ENCODE measurements at regions not wholly inside any gene's neighbourhood (a gene's known extent, or its start where the extent isn't known, plus 50 kb on each side); places are given as distances from the start of the nearest gene placed in this dataset.

DNA sequence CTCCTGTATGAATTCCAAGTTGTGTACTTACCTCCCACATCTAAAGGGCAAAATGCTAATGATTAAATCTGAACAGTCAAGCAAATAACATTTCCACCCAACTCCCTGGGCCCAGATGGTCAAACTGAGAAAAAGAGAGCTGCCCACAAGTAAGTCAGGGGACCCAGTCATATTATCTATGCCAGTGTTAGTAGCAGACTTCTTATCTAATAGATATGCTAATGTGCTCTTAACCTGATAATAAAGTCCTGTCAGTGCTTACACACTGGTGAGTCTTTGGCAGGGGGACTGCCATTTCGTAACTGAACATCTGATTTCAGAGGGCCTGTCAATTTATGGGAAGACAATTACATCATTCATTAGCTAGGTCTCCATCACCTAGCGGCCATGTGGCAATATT lies 292.3 kb upstream of the WWC1 start:
- Histone ChIP-seq H3K9me3 (ENCODE audit: low read length) (no peaks in the 10 kb centered on the region), H3K79me2 (replicated peaks; ENCODE audit: insufficient read depth, low read length) (no peaks in the 10 kb centered on the region), H3K9ac (ENCODE audit: low read length) (no peak overlapping the region), H3F3A (ENCODE audit: insufficient read depth, low read length, poor library complexity, severe bottlenecking) (no peaks in the 10 kb centered on the region), H3K36me3 (ENCODE audit: insufficient read depth, low read length) (no peaks in the 10 kb centered on the region), H3K4me3 (ENCODE audit: low read length) (no peak overlapping the region), H3K27ac (ENCODE audit: low read length) (no peak overlapping the region), H3K4me2 (ENCODE audit: low read length) (no peak overlapping the region), H3K9me2 (ENCODE audit: insufficient read depth, low read length) (no peaks in the 10 kb centered on the region), H3K27me3 (ENCODE audit: insufficient read depth, low read depth, low read length) (no peaks in the 10 kb centered on the region), H4K20me1 (ENCODE audit: insufficient read depth) (no peaks in the 10 kb centered on the region), H2AFZ (ENCODE audit: low read depth, low read length) (no peak overlapping the region)
- TF ChIP-seq EZH2 (IDR thresholded peaks at IDR 0.05; ENCODE audit: borderline replicate concordance, insufficient read depth, low read length, poor library complexity, severe bottlenecking) (no peak), RAD21 (conservative IDR thresholded peaks at IDR 0.05) (no peak), SMC3 (conservative IDR thresholded peaks at IDR 0.05; ENCODE audit: poor library complexity) (no peak), MXI1 (conservative IDR thresholded peaks at IDR 0.05; ENCODE audit: poor library complexity, severe bottlenecking) (no peak), EP300 (conservative IDR thresholded peaks at IDR 0.05; ENCODE audit: poor library complexity, severe bottlenecking) (no peak), POLR2AphosphoS5 (IDR thresholded peaks at IDR 0.05) (no peak)
- TF ChIP-seq, protein P1, sequence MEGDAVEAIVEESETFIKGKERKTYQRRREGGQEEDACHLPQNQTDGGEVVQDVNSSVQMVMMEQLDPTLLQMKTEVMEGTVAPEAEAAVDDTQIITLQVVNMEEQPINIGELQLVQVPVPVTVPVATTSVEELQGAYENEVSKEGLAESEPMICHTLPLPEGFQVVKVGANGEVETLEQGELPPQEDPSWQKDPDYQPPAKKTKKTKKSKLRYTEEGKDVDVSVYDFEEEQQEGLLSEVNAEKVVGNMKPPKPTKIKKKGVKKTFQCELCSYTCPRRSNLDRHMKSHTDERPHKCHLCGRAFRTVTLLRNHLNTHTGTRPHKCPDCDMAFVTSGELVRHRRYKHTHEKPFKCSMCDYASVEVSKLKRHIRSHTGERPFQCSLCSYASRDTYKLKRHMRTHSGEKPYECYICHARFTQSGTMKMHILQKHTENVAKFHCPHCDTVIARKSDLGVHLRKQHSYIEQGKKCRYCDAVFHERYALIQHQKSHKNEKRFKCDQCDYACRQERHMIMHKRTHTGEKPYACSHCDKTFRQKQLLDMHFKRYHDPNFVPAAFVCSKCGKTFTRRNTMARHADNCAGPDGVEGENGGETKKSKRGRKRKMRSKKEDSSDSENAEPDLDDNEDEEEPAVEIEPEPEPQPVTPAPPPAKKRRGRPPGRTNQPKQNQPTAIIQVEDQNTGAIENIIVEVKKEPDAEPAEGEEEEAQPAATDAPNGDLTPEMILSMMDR (IDR thresholded peaks at IDR 0.05; ENCODE audit: poor library complexity, severe bottlenecking): no peak

DNA sequence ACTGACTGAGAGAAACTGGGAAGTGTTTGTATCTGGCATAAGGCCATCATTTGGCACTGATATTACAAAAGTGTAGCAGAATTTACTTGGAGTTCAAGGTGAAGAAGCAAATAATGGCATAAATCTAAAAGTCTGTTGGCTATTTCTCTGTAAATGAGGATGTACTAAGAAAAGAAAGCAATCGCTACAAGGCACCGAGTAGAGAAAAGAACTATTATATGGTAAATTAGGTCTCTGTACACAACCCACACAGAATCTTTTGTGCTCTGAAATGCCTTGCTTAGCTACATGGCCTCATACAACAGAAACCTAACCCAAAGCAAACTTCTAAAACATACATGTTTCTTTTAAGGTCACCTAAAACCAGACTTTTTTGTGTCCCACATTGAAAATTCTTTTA lies 290.1 kb upstream of the WWC1 start:
- H2AFZ ChIP-seq (ENCODE audit: low read depth, low read length): no peak overlapping the region
- no peaks in the 10 kb centered on the region for H3K79me2 ChIP-seq (replicated peaks; ENCODE audit: insufficient read depth, low read length)
- H4K20me1 ChIP-seq (ENCODE audit: insufficient read depth): no peaks in the 10 kb centered on the region
- no peaks in the 10 kb centered on the region for H3K36me3 ChIP-seq (ENCODE audit: insufficient read depth, low read length)
- H3K9me3 ChIP-seq (ENCODE audit: low read length): no peaks in the 10 kb centered on the region
- H3K27me3 ChIP-seq (ENCODE audit: insufficient read depth, low read depth, low read length): no peaks in the 10 kb centered on the region
- no peak overlapping the region for H3K4me3 ChIP-seq (ENCODE audit: low read length)
- no peak overlapping the region for H3K9ac ChIP-seq (ENCODE audit: low read length)
- no peak for TF ChIP-seq SMC3 (conservative IDR thresholded peaks at IDR 0.05; ENCODE audit: poor library complexity)
- no peak for TF ChIP-seq EZH2 (IDR thresholded peaks at IDR 0.05; ENCODE audit: borderline replicate concordance, insufficient read depth, low read length, poor library complexity, severe bottlenecking)
- TF ChIP-seq, protein P1 (IDR thresholded peaks at IDR 0.05; ENCODE audit: poor library complexity, severe bottlenecking): no peak
- no peak for TF ChIP-seq EP300 (conservative IDR thresholded peaks at IDR 0.05; ENCODE audit: poor library complexity, severe bottlenecking)
- TF ChIP-seq MXI1 (conservative IDR thresholded peaks at IDR 0.05; ENCODE audit: poor library complexity, severe bottlenecking): no peak
- TF ChIP-seq, protein P2, sequence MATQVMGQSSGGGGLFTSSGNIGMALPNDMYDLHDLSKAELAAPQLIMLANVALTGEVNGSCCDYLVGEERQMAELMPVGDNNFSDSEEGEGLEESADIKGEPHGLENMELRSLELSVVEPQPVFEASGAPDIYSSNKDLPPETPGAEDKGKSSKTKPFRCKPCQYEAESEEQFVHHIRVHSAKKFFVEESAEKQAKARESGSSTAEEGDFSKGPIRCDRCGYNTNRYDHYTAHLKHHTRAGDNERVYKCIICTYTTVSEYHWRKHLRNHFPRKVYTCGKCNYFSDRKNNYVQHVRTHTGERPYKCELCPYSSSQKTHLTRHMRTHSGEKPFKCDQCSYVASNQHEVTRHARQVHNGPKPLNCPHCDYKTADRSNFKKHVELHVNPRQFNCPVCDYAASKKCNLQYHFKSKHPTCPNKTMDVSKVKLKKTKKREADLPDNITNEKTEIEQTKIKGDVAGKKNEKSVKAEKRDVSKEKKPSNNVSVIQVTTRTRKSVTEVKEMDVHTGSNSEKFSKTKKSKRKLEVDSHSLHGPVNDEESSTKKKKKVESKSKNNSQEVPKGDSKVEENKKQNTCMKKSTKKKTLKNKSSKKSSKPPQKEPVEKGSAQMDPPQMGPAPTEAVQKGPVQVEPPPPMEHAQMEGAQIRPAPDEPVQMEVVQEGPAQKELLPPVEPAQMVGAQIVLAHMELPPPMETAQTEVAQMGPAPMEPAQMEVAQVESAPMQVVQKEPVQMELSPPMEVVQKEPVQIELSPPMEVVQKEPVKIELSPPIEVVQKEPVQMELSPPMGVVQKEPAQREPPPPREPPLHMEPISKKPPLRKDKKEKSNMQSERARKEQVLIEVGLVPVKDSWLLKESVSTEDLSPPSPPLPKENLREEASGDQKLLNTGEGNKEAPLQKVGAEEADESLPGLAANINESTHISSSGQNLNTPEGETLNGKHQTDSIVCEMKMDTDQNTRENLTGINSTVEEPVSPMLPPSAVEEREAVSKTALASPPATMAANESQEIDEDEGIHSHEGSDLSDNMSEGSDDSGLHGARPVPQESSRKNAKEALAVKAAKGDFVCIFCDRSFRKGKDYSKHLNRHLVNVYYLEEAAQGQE (IDR thresholded peaks at IDR 0.05; ENCODE audit: borderline replicate concordance): no peak
- no peak for TF ChIP-seq RAD21 (conservative IDR thresholded peaks at IDR 0.05)
- no peak for TF ChIP-seq TAF1 (IDR thresholded peaks at IDR 0.05; ENCODE audit: low read depth)
- TF ChIP-seq POLR2AphosphoS5 (IDR thresholded peaks at IDR 0.05): no peak
- no peaks in the 10 kb centered on the region for H3K9me2 ChIP-seq (ENCODE audit: insufficient read depth, low read length)
- no peak overlapping the region for H3K27ac ChIP-seq (ENCODE audit: low read length)
- no peaks in the 10 kb centered on the region for H3F3A ChIP-seq (ENCODE audit: insufficient read depth, low read length, poor library complexity, severe bottlenecking)
- H3K4me2 ChIP-seq (ENCODE audit: low read length): no peak overlapping the region
